ENCODE measurements at regions not wholly inside any gene's neighbourhood (a gene's known extent, or its start where the extent isn't known, plus 50 kb on each side); places are given as distances from the start of the nearest gene placed in this dataset.

GRCh38 chr13:107690181-107690580 lies 525.2 kb downstream of the LIG4 start:
- no peak for TF ChIP-seq MAX (IDR thresholded peaks at IDR 0.05; ENCODE audit: low read depth)
- no peak for TF ChIP-seq CHD2 (IDR thresholded peaks at IDR 0.05; ENCODE audit: low read length, partially characterized antibody)
- no peak for TF ChIP-seq RFX5 (IDR thresholded peaks at IDR 0.05; ENCODE audit: low read length)
- TF ChIP-seq EZH2phosphoT487 (IDR thresholded peaks at IDR 0.05; ENCODE audit: borderline replicate concordance, low read depth) = no peak
- no peak for TF ChIP-seq CTCF (IDR thresholded peaks at IDR 0.05)
- TF ChIP-seq POLR2AphosphoS5 (IDR thresholded peaks at IDR 0.05; ENCODE audit: low read depth, low read length) = no peak
- no peak for TF ChIP-seq REST (IDR thresholded peaks at IDR 0.05; ENCODE audit: low read depth, low read length)
- TF ChIP-seq GABPA (IDR thresholded peaks at IDR 0.05; ENCODE audit: low read depth) = no peak
- TF ChIP-seq RAD21 (IDR thresholded peaks at IDR 0.05; ENCODE audit: low read length) = no peak
- no peak for TF ChIP-seq EP300 (IDR thresholded peaks at IDR 0.05; ENCODE audit: borderline replicate concordance in 1 of 2, low read depth in 1 of 2, low read length in 1 of 2)
- TF ChIP-seq, protein P1, sequence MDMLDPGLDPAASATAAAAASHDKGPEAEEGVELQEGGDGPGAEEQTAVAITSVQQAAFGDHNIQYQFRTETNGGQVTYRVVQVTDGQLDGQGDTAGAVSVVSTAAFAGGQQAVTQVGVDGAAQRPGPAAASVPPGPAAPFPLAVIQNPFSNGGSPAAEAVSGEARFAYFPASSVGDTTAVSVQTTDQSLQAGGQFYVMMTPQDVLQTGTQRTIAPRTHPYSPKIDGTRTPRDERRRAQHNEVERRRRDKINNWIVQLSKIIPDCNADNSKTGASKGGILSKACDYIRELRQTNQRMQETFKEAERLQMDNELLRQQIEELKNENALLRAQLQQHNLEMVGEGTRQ (IDR thresholded peaks at IDR 0.05; ENCODE audit: borderline replicate concordance, low read depth, low read length) = no peak
- TF ChIP-seq TAF1 (IDR thresholded peaks at IDR 0.05; ENCODE audit: borderline replicate concordance, low read depth, low read length) = no peak
- no peak for TF ChIP-seq SIN3A (IDR thresholded peaks at IDR 0.05; ENCODE audit: borderline replicate concordance, low read depth, low read length)
- TF ChIP-seq FOXM1 (IDR thresholded peaks at IDR 0.05; ENCODE audit: low read depth) = no peak
